HS-27A (cell line): ENCODE measurements at regions not wholly inside any gene's neighbourhood (a gene's known extent, or its start where the extent isn't known, plus 50 kb on each side); places are given as distances from the start of the nearest gene placed in this dataset.
A peak's percentile ranks its signal among the peaks of the same experiment; 100 is the strongest.

Source experiments
- DNase-seq: peaks from one replicate; pipeline ENCODE4 v3.0.0-alpha.2; 2012; ENCODE audit warnings: low read depth, missing footprints

DNA sequence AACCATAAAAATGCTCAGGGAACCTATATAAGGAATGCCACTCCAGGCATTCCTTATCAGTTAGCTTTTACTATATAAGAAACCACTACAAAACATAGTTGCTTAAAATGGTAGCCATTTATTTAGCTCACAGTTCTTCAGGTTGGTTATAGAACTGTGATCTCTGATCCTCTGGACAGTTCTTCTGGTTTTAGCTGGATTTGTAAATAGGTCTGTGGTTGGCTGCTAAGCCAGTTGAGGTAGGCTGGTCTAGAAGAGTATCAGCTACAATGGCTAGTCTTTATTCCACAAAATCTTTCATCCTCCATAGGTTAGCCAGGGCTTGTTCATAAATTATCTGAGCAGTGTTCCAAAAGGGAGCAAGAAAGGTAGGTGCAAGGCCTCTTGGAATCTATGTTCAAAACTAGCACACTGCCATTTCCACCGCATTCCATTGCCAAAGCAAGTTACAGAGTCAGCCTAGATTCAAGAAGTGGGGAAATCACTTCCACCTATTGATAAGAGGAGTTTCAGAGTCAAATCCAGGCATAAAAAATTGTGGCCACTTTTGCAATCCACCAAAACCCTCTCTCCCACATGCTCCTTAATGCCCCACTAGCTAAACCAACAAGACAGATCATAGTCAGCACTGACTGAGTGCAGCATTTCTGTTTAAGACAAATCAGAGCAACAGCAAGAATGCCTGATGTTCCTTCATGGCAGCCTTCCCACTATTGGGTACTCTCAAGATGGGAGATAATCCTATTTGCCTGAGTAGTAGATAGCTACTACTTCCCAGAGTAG, 146.4 kb downstream of the IRS1 start:
- DNase-seq = no peak

DNA sequence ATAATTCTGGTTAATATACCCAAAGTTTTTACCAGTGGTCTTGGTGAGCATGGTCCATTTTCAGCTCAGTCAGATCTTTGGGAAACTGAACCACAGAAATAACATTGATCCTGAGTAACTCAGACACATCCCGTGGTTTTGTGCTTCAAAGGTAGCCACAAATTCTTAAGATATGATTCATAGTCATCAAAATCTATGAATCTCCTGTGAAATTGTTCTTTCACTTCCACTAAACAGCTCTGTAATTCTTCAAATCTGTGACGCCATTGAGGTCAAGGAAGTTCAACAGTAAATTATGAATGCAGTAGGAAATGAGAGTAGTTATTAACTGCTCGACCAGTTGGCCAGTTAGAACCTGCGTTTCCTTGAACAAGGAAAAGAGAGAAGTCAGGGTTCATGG, 147.3 kb downstream of the IRS1 start:
- peak; percentile 71 for DNase-seq

DNA sequence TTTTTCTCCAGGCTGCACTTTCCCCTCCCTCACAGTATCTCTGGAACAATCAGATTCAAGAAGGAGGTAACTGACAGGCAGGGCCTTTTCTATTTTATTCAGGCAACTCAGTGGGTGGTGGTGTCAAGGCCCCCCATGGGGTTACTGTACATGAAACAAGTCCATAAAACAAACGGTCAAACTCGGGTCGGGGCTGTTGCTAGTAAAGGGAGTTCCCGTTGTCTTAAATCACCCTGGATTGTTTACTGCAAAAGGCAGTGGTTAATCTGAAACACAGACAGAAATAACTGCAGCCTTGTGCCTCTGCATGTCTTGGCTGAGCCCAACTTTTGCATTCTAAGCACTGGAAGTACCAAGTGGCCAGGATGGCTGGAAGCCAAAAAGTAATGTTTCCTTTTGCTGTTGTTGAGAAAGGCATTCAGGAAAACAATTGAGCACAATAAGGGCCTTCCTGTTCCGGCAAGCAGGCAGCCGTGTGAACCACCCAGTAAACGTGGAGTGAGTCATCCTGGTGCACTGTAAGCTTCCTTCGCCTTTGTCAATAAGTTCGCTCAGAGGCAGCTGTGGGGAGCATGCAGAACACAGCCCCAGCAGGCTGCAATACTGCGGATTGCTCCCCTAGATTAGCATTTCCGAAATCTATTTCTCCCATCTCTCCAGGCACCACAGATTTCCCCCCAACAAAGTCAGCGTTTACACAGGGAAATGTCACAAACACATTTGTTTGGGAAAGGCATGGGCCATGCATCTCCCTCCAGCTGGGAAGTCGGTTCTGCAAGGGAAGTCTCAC, 149.6 kb downstream of the IRS1 start:
- peak; percentile 71 for DNase-seq

DNA sequence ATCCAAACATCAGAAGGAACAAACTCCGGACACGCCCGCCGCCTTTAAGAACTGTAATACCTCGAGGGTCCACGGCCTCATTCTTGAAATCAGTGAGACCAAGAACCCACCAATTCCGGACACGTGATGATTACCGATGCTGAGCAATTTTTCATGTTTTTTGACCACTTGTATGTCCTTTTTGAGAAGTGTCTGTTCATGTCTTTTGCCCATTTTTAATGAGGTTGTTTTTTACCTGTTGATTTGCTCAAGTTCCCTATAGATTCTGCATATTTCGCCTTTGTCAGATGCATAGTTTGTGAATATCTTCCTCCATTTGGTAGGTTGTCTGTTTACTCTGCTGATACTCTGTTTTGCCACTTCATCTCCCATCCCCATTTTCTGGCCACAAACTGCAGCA, 150.4 kb downstream of the IRS1 start:
- DNase-seq = no peak

DNA sequence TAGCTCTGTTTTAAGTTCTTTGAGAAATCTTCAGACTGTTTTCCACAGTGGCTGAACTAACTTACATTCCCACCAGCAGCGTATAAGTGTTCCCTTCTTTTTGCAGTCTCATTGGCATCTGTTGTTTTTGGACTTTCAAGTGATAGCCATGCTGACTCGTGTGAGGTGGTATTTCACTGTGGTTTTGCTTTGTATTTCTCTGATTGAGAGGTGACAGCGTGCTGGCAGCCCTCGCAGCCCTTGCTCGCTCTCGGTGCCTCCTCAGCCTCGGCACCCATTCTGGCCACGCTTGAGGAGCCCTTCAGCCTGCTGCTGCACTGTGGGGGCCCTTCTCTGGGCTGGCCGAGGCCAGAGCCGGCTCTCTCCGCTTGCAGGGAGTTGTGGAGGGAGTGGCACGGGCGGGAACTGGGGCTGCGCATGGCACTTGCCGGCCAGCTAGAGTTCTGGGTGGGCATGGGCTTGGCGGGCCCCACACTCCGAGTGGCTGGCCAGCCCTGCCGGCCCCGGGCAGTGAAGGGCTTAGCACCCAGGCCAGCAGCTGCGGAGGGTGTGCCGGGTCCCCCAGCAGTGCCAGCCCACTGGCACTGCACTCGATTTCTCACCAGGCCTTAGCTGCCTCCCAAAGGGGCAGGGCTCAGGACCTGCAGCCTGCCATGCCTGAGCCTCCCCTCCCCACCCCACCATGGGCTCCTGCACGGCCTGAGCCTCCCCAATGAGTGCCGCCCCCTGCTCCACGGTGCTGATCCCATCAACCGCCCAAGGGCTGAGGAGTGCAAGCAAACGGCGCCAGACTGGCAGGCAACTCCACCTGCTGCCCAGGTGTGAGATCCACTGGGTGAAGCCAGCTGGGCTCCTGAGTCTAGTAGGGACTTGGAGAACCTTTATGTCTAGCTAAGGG, 151.8 kb downstream of the IRS1 start:
- DNase-seq = no peak

DNA sequence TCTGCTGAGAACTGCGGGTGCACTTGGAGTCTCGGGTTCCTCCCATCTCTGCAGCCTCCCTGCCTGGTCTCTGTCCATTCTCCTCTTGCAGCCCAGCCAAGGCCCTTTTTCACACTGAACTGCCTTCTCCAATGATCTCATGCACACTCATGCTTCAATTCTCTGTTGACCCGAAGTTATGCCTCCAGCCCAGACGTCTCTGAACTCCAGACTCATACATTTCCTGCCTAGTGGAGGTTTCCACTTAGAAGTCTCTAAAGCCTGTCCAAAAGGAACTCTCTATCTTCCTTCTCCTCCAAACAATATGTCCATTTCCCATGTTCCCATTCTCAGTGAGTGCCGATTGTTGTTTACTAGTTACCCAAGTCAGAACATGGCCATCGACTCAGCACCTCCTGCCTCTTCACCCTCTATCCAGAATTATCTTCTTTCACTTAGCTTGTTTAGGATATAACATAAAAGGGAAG, 155.2 kb downstream of the IRS1 start:
- no peak for DNase-seq

GRCh38 chr2:226643946-226644282, 155.7 kb downstream of the IRS1 start:
- no peak for DNase-seq

GRCh38 chr2:226643030-226643945, 156.3 kb downstream of the IRS1 start:
- DNase-seq = no peak

DNA sequence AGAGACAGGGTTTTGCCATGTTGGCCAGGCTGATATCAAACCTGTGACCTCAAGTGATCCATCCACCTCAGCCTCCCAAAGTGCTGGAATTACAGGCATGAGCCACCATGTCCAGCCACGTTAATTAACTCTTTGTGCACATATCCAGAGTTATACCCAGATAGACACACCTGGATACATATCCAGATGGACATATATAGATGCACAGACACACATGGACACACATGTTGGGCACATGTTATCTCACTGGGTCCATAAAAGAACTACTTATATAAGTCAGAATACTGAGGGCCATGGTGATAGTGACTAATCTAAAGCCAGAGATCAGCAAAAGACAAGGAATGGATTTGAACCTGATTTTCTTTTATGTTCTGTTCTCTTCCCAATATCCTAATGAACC, 158.6 kb downstream of the IRS1 start:
- DNase-seq = no peak

GRCh38 chr2:226640501-226640900, 159.1 kb downstream of the IRS1 start:
- no peak for DNase-seq

GRCh38 chr2:226639550-226639949, 160.1 kb downstream of the IRS1 start:
- DNase-seq = no peak

DNA sequence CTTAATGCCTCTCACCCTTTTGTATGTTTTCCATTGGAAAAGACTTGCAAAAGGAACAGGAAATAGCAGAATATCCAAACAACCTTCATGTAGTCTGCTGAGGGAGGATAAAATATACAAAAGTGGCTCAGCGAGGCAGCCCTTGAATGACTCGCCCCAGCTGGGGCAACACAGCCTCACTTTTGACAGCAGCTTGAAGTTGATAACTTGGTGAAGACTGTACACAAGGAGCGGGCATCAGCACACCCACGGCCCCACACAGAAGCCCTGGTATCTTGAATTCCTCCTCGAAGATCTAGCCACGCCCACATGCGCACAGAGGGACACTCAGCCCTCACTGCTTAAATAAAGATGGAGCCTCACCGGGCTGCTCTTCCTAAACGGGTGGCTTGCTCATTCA, 161.0 kb downstream of the IRS1 start:
- DNase-seq = no peak

DNA sequence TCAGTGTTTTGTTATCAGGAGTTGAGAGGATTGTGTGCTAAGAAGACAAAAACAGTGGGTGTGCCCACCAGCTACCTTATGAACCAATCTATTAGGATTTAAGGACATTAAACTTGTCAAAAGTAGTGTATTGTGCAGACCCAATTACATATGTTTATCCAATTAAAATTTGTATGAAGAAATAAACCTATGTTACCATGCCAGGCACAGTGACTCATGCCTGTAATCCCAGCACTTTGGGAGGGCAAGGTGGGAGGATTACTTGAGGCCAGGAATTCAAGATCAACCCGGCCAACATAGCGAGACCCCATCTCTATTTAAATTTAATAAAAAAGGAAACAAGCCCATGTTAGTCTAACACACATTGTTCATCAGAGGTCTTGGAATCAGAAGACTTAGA, 162.2 kb downstream of the IRS1 start:
- no peak for DNase-seq

GRCh38 chr2:226636586-226636985, 163.0 kb downstream of the IRS1 start:
- no peak for DNase-seq

DNA sequence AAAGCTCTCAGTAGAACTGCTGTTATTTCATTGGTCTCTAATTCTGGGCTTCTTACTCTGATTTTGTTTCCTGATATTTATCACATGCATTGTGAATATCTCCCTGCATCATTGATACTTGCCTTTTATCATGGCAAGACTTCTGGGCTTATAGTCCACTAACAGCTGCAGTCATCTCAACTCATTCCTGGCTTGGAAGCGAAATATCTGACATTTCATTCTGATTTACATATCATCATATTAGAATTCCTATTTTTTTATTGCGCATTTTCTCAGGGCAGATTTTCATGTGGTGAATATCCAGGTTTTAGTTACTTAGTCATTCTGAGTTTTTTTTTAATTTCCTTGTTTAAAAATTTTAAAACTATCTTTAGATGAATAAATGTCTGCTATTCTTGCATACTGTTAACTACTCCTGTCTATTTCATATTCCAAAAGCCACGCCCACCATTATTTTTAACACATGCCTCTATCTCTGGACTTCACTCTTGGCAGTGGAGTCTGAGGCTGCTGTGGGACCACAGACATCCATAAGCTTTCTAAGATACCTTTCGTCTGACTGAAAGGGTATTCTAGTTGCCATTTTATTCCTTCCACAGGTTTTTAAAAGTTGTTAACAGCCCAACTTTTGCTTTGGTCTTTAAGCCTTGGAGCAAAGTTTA, 164.5 kb downstream of the IRS1 start:
- no peak for DNase-seq

GRCh38 chr2:226631671-226632070, 167.9 kb downstream of the IRS1 start:
- DNase-seq = no peak

DNA sequence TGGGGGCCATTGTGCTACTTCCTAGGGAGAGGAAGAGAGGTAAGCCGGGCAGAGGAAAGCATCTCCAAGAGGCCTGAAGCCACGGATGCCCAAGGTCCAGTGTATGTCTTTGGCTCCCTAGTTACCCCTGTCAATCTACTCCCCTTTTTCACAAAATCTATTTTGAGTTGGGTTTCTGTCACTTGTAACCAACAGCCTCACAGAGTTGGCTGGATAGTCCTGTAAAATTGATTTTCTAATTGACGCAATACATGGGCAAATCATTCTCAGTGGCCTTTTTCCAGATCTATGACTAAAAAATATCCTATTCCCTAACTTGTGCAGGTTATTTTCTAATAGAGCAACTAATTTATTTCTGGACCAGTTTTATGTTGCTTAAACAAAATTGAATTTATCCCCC, 168.4 kb downstream of the IRS1 start:
- no peak for DNase-seq

- DNase-seq = no peak
These were observed 173.7 kb downstream of the IRS1 start for GRCh38 chr2:226625946-226626345.

DNA sequence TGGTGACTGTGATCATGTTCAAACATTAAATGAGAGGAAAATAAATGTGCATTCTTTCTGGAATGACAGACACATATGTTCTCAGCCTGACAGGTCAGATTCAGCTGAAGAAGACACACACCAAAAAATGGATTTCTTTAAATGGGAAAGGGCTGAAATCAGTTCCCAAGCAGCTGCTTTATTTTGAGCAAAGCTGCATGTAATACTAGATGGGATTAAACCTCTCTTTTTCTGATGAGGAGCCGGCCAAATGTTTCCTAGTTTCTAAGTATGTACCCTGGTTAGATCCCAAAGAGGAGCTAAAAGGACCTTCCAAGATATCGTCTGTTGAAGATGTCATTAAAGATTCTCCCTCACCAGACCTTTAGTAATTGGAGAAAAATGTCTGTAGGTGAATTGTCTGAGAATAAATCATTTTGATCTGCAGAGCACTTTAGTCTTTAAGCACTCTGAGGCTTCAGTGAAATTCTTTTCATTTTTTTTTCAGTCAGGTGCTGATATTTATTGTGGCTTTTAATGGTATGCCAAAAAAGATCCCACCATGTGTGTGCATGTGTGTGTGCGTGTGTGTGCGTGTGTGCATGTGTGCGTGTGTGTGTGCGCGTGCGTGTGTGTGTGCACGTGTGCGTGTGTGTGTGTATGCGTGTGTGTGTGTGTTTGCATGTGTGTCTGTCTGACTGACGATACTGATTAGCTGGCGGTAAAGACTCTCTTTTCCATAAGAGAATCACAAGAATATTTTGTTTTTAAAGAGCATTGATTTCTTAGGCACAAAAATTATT, 175.8 kb downstream of the IRS1 start:
- DNase-seq = no peak

DNA sequence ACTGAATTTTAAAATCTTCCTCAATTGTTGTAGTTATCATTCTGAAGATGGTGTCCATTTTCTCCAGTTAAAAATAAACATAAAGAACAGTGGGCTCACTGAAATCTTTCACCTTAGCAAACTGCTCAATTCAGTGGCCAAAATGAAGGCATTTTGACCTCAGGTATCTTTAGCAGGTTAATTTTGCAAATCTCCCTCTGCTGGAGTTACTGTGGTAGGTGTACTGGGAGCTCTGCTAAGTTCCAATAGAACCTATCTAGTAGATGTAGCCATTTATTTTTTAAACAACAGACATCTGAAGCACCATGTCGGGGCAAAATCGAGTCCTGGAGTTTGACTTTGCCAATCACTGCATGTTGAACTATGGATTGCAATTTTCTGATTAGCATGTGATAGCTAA, 177.1 kb downstream of the IRS1 start:
- DNase-seq = no peak
